Thyroid gland (tissue), 4 donors: ENCODE measurements at regions not wholly inside any gene's neighbourhood (a gene's known extent, or its start where the extent isn't known, plus 50 kb on each side); places are given as distances from the start of the nearest gene placed in this dataset.
"Not testable (repeated sequence)": the region's sequence is repeated elsewhere in the genome, so short reads cannot be mapped to it uniquely, and the experiment has no call there.

ENCODE experiments used
- DNase-seq, 2 donors: peaks; one replicate each; pipeline ENCODE4 v3.0.0-alpha.2; 2019
- H3K27ac ChIP-seq, 3 donors: fragments of 200-600 bp; sonication (generic); 1 replicate in 2 of 3; 2 replicates in 1 of 3; pipeline ENCODE4 v1.5.1; 2016 to 2019; ENCODE audit warnings: mild to moderate bottlenecking in 1 of 3, moderate library complexity in 1 of 3
- H3K27me3 ChIP-seq: fragments of 200-600 bp; sonication (generic); one replicate; pipeline ENCODE4 v1.5.1; 2019
- H3K36me3 ChIP-seq, 2 donors: fragments of 200-600 bp; sonication (generic); one replicate each; pipeline ENCODE4 v1.5.1; 2016 to 2019
- H3K4me1 ChIP-seq, 2 donors: fragments of 200-600 bp; sonication (generic); one replicate each; pipeline ENCODE4 v1.5.1; 2017 to 2019
- H3K4me3 ChIP-seq, 3 donors: fragments of 200-600 bp; sonication (generic); replicated peaks in 1 of 3; 1 replicate in 2 of 3; 2 replicates in 1 of 3; pipeline ENCODE4 v1.5.1; 2016; ENCODE audit warnings: mild to moderate bottlenecking in 1 of 3
- H3K9me3 ChIP-seq: fragments of 200-600 bp; sonication (generic); one replicate; pipeline ENCODE4 v1.5.1; 2017
- POLR2A ChIP-seq, 2 donors: fragments of 450-650 bp; IDR thresholded peaks; one replicate each; pipeline ENCODE4 v1.6.1; 2017; ENCODE audit warnings: antibody characterized with exemption in 2 of 2, mild to moderate bottlenecking in 2 of 2, moderate library complexity in 1 of 2
- WGBS, 2 donors: methylation state at CpG; one replicate each; pipeline ENCODE4 v1.1.5; 2017; 5-methylcytosine and 5-hydroxymethylcytosine counted together
- intact Hi-C: fragments of 100-400 bp; cut with DNase I; formaldehyde crosslinking; loops from one replicate; pipeline ENCODE4 v1.15.1; 2023
- TF ChIP-seq, protein P1 (sequence below), 6 experiments: fragments of 200-600 bp in 3 of 6; fragments of 450-650 bp in 3 of 6; sonication (generic) in 3 of 6; IDR thresholded peaks; one replicate each; pipeline ENCODE4 v1.5.1; 2016 to 2019; ENCODE audit warnings: antibody characterized with exemption in 6 of 6, mild to moderate bottlenecking in 2 of 6, inconsistent platforms in 1 of 6, moderate library complexity in 1 of 6

DNA sequence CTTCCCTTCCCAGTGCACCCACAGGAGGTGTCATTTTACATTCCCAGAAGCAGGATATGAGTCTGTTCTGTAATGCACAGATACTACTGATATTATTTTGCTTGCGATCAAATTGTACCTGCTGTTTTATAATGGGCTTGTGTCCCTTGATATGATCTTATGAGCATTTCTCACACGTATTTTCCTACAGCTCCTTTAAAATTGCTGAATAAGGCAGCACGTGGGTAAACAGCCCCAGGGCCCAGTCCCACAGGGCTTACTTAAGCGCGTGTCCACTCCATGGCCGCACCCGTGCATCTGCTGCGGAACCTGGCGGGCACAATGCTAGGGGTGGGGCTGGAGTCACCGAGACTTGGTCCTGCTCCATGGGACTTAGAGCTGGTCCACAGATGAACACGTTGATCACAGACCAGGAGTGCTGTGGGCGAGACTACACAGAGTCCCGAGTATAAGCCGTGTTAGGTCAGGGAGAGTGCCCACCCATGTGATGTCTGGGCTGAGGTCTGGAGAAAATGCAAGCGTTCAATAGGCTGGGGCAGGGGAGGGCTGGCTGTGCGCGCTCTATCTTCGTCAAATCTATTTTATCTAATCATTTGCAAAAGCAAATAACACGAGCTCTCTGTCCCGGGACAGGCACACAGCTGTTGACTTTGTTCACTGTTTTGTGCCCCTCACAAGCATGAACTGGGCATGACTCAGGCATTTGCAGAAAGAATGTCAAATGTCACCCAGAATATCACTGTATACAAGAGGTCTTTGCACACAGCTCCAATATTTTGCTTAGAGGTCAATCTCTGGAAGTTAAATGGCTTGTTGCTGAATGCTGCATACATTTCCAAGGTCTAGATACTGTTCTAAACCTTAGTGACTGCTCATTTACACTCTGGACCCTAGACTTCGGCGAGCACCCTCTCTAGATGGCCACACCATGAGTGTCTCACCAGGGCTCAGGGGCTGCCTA, 119.3 kb downstream of the CRYAA start:
- DNase-seq = no peak
- Histone ChIP-seq H3K27me3 (no peaks in the 10 kb centered on the region), H3K9me3 (no peaks in the 10 kb centered on the region), H3K4me3 (no peak overlapping the region), H3K36me3 (no peaks in the 10 kb centered on the region), H3K4me1 (no peaks in the 10 kb centered on the region), H3K27ac (no peak overlapping the region)
- intact Hi-C loops = no loop called here
- TF ChIP-seq POLR2A (IDR thresholded peaks at IDR 0.05) = no peak
- TF ChIP-seq, protein P1, sequence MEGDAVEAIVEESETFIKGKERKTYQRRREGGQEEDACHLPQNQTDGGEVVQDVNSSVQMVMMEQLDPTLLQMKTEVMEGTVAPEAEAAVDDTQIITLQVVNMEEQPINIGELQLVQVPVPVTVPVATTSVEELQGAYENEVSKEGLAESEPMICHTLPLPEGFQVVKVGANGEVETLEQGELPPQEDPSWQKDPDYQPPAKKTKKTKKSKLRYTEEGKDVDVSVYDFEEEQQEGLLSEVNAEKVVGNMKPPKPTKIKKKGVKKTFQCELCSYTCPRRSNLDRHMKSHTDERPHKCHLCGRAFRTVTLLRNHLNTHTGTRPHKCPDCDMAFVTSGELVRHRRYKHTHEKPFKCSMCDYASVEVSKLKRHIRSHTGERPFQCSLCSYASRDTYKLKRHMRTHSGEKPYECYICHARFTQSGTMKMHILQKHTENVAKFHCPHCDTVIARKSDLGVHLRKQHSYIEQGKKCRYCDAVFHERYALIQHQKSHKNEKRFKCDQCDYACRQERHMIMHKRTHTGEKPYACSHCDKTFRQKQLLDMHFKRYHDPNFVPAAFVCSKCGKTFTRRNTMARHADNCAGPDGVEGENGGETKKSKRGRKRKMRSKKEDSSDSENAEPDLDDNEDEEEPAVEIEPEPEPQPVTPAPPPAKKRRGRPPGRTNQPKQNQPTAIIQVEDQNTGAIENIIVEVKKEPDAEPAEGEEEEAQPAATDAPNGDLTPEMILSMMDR (IDR thresholded peaks at IDR 0.05) = no peak
- 81 to 82% methylated on average over 22 of the region's 22 CpGs for WGBS, 2 donors

DNA sequence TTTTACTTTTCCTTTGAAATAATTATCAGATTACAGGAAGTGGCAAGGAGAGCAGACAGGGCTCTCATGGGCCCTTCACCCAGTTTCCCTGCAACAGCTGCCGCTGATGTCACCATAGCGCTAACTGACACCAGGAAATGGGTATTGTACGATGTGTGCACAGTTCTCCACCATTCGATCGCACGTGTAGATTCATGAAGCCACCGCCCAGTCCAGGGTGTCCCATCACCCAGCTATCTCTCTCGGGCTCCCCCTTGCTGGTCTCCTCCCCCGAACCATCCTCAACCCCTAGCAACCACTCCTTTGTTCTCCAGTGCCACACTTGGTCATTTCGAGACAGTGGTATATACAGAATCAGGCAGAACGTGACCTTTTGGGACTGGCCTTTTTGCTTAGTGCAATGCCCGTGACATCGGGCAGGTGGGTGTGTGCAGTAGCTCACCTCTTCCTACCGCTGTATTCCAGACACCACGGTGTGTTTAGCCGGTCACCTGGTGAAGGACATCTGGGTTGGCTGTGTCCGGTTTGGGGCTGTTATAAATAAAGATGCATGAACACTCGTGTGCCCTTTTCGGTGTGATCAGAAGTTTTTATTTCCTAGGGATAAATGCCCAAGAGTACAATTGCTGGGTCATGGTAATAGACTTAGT, 118.4 kb downstream of the CRYAA start:
- DNase-seq = no peak
- 85 to 91% methylated on average over 19 of the region's 19 CpGs for WGBS, 2 donors
- Histone ChIP-seq H3K4me3 (no peak overlapping the region), H3K36me3 (no peaks in the 10 kb centered on the region), H3K9me3 (no peaks in the 10 kb centered on the region), H3K27ac (no peak overlapping the region), H3K27me3 (no peaks in the 10 kb centered on the region), H3K4me1 (no peaks in the 10 kb centered on the region)
- intact Hi-C loops = no loop called here
- TF ChIP-seq POLR2A (IDR thresholded peaks at IDR 0.05) = no peak
- TF ChIP-seq, protein P1 (IDR thresholded peaks at IDR 0.05) = no peak

DNA sequence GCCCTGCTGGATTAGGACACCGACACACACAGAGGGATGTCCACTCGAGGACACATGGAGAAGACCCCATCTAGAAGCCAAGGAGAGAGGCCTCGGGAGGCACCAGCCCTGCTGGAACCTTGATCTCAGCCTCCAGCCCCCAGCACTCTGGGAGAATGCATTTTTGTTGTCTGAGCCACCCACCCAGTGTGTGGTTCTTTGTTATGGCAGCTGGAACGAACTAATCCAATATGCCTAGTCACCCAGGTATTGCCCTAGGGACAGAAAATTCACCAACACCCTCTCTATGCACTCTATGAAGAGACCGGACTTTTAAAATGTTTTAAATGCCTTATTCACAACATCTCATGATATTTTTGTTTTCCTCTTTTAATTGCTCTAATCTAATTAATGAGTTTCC, 117.4 kb downstream of the CRYAA start:
- no peaks in the 10 kb centered on the region for H3K9me3 ChIP-seq
- TF ChIP-seq, protein P1 (IDR thresholded peaks at IDR 0.05) = no peak
- no peak for TF ChIP-seq POLR2A (IDR thresholded peaks at IDR 0.05)
- H3K36me3 ChIP-seq = no peaks in the 10 kb centered on the region
- 88 to 97% methylated on average over 5 of the region's 5 CpGs for WGBS, 2 donors
- no peak for DNase-seq
- H3K4me3 ChIP-seq = no peak overlapping the region
- intact Hi-C loops = no loop called here
- H3K4me1 ChIP-seq = no peaks in the 10 kb centered on the region
- H3K27me3 ChIP-seq = no peaks in the 10 kb centered on the region
- H3K27ac ChIP-seq = no peak overlapping the region

DNA sequence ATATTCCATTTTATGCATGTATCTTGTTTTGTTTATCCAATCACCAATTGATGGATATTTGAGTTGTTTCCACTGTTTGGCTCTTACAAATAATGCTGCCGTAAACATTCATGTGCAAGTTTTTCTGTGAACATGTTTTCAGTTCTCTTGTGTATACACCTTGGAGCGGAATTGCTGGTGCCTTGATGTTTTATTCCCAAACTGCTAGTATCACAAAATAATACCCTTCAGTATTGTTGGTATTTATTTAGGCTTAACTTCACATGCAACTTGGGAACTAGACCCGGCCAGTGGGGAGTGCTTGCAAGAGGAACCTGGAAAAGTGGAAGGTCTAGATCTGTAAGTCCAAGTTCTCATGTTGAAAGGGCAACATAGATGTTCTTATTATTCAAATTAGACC, 115.9 kb downstream of the CRYAA start:
- intact Hi-C loops = no loop called here
- Histone ChIP-seq H3K27me3 (no peaks in the 10 kb centered on the region), H3K36me3 (no peaks in the 10 kb centered on the region), H3K27ac (no peak overlapping the region), H3K9me3 (no peaks in the 10 kb centered on the region), H3K4me3 (no peak overlapping the region), H3K4me1 (no peaks in the 10 kb centered on the region)
- no peak for DNase-seq
- WGBS, 2 donors = 94 to 96% methylated on average over 3 of the region's 3 CpGs
- TF ChIP-seq, protein P1 (IDR thresholded peaks at IDR 0.05) = no peak
- no peak for TF ChIP-seq POLR2A (IDR thresholded peaks at IDR 0.05)

DNA sequence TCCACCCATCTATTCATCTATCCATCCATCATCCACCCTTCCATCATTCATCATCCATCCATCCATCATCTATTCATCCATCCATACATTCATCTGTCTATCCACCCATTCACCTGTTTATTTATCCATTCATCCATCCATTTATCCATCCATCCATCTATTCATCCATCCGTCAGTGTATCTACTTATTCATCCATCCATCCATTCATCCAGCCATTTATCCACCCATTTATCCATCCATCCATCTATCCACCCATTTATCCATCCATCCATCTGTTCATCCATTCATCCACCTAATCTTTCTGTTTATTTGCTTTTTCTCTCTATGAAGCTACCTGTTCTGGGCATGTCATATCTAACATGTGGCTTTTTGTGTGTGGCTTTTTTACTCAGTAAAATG, 115.4 kb downstream of the CRYAA start:
- 92 to 96% methylated on average over 1 of the region's 1 CpG for WGBS, 2 donors
- no peaks in the 10 kb centered on the region for H3K4me1 ChIP-seq
- H3K9me3 ChIP-seq = no peaks in the 10 kb centered on the region
- no peak overlapping the region for H3K4me3 ChIP-seq
- H3K27me3 ChIP-seq = no peaks in the 10 kb centered on the region
- intact Hi-C loops = no loop called here
- no peaks in the 10 kb centered on the region for H3K36me3 ChIP-seq
- DNase-seq = no peak
- no peak overlapping the region for H3K27ac ChIP-seq
- TF ChIP-seq, protein P1 (IDR thresholded peaks at IDR 0.05) = no peak
- TF ChIP-seq POLR2A (IDR thresholded peaks at IDR 0.05) = no peak

DNA sequence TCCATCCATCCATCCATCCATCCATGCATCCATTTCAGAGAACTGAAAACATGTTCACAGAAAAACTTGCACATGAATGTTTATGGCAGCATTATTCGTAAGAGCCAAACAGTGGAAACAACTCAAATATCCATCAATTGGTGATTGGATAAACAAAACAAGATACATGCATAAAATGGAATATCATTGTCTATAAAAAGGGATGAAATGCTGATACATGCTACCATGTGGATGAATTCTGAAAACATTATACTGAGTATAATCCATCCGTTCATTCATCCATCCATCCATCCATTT, 115.1 kb downstream of the CRYAA start:
- intact Hi-C loops, DNase-seq: not testable (repeated sequence)
- 93 to 95% methylated on average over 2 of the region's 2 CpGs for WGBS, 2 donors

More for the DNA sequence above, 115.1 kb downstream of the CRYAA start:
- not testable (repeated sequence) for H3K36me3 ChIP-seq, H3K4me1 ChIP-seq, H3K9me3 ChIP-seq, H3K27ac ChIP-seq, H3K4me3 ChIP-seq, H3K27me3 ChIP-seq
